Cerebellar nuclear complex (tissue), 1 donor: ENCODE measurements at regions not wholly inside any gene's neighbourhood (a gene's known extent, or its start where the extent isn't known, plus 50 kb on each side); places are given as distances from the start of the nearest gene placed in this dataset.

ENCODE experiments used
- DNase-seq, 2 experiments: peaks; one replicate each; lab custom pipeline; 2025; lab: John Stamatoyannopoulos, UW

DNA sequence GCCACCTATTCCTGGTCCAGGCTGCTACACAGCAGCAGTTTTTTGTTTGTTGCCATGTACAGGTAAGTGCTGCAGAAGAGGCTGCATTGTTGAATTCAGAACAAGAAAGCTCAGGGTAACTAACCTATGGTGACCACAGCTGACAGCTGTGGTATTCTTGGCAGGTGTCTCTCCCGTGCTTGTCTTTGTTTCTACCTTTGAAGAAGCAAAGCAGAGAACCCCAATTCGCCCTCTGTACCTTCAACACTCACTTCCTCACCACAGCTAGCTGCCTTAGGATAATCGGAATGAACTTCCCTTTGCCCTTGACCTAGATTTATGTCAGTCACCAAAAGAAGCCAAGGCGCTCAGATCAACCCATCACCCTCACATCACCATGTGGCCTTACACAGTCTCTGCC, 1703.3 kb upstream of the SLC10A2 start:
- DNase-seq: no peak

DNA sequence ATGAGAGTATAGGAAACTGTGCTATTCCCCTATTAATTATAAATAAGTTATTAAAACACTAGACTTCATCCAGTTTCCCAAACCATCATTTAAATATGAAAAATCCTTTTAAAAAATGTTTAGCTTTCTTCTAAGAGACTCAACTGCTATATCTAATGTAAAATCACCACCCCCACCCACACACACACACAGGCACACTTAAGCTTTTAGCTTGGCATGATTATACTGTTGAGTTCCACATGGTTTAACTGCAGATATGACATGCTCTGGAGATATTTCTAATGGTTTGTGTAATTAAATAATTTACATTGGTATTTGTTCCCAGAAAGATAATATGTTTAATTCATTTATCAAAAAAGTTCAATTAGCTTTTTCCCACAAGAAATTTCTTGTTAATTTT, 1700.1 kb upstream of the SLC10A2 start:
- DNase-seq: no peak

- DNase-seq: no peak
These were observed 1698.4 kb upstream of the SLC10A2 start for GRCh38 chr13:104764600-104764999.

DNA sequence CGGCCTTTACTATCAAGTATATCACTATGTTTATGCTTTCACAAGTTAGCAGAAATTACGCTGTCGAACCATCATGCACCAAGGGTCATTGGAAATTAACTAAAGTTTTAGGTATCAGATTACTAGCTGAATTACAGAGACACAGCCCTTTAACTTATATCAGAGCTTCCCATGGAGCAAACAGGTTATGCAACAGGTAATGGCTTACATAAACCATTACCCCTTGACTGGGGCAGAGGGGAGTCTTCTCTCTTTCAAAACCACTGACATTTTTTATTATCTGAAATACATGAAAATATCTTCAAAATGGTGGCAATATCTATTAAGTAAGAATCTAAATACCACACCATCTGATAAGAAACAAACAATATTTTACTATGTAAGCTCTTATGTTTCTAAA, 1692.9 kb upstream of the SLC10A2 start:
- DNase-seq: no peak

- no peak for DNase-seq
These were observed 1691.5 kb upstream of the SLC10A2 start for GRCh38 chr13:104757712-104758111.

DNA sequence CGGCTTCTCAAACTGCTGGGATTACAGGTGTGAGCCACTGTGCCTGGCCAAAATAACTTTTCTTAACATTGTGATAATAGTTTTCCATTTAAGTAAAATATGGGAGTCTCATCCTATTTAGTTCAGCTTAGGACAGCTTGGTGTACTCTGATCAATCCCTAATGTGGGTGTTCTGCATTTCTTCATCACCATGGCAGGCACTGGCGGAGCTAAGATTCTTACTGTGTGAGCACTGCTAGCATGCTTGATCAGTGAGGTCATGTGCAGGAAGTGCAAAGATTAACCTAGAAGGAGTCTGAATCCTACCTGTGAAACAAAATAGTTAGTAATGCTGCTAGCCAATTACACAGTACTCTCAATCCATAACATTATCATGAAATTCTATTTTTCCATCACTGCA, 1684.2 kb upstream of the SLC10A2 start:
- no peak for DNase-seq

DNA sequence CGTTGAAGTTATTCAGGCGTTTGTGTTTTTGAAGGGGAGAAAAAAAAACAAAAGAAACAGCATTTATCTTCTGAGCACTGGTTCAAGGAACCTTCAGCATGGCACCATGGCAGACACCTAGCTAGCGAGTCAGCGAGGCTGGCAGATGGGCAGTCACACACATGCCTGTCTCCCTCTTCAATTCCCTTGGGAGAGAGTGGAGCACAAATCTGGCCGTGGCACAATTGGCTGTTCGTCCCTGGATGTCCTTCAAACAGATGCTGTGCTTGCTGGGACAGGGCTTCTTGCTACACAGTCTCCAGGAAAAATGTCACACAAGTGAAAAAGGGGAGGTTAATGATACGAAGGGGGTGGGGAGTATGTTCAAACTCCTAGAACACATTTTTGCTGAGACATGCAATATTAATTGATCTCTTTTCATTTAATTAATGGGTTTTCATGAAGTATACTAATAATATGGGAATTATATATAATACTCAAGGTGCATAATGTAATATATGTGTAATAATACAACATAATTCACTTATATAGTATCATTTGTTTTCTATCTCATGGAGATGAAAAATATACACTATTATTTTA, 1674.5 kb upstream of the SLC10A2 start:
- DNase-seq: no peak

DNA sequence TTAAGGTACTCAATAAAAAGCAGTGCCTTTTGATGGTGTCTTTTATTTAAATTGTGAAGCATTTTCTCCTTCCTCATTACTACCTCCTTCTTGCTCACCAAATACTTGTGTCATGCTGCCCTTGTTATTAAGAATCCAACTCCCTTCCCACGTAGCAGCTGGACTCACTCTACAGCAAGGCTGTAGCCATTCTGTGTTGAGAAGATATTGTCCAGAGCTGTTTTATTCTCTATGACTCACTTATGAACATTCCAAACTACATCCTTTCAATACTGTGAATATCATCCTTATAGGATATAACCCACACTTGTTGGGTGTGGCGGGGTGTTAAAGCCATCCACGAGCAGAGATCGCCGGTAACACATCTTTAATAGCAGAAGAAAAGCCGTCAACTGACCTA, 1671.5 kb upstream of the SLC10A2 start:
- DNase-seq: no peak

- DNase-seq: no peak
These were observed 1667.2 kb upstream of the SLC10A2 start for GRCh38 chr13:104733427-104733826.

- no peak for DNase-seq
These were observed 1648.9 kb upstream of the SLC10A2 start for GRCh38 chr13:104715111-104715510.

DNA sequence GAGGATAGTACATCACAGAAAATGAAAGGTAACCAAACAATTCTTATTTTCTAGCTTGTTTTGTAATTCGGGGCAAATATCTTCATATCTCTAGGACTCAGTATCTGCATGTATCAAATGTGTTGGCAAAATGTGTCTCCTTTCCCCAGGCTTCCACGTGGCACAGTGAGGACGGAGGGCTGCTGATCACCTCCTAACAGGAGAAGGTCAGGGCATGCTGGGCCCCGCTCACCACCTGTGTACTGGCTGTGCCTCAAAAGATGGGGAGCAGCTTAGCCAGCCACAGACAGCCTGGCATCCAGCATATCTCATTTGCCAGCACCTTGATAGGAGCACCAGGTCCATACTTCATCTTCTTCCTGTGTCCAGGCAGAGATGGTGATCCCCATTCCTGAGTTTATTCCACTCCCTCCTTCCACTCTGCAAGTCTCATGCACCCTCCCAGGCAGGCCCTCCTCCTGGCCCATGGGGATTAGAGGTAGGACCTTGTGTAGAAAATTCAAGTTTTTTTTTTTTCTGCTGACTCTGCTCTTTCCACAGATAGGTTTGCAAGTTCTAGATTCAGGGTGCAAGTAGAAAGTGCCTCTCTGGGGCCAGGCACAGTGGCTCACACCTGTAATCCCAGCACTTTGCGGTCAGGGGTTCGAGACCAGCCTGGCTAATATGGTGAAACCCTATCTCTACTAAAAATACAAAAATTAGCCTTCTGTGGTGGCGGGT, 1639.0 kb upstream of the SLC10A2 start:
- DNase-seq: no peak

- DNase-seq: no peak
These were observed 1635.4 kb upstream of the SLC10A2 start for GRCh38 chr13:104701591-104701990.

DNA sequence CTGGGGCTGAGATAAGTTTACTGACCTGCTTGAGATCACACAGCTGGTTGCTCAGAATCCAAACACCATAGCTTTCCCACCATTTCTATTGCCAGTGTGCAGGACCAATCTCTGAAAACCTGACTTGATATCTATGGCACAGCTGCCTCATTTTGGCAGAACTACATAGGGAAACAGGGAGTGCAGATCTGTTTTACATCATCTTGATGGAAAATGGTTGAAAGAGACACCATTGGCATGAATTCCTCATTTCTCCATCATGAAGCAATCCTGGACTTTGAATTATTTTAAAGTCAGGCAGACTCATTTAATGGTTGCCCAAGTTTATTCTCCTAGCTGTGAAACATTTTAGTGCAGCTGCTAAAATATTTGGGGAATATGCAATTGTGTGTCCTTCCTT, 1628.2 kb upstream of the SLC10A2 start:
- no peak for DNase-seq

GRCh38 chr13:104693126-104693525, 1626.9 kb upstream of the SLC10A2 start:
- no peak for DNase-seq

- no peak for DNase-seq
These were observed 1625.7 kb upstream of the SLC10A2 start for GRCh38 chr13:104691767-104692467.

DNA sequence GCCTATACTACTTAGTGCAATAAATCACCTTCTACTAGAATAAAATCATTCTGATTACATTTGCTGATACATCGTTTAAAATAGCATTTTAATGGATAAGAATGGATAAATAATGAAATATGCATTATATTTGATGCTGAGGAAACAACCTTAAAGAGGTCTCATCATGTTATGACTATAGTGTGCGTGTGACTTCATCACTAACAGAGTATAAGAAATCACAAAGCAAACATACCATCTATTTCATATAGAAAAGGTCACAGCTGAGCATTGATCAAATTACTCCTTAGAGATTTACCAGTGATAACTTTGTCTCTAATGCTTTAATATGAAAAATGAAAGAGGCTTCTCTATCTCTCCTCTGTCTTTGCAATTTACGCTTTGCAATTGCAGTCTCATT, 1620.3 kb upstream of the SLC10A2 start:
- no peak for DNase-seq

DNA sequence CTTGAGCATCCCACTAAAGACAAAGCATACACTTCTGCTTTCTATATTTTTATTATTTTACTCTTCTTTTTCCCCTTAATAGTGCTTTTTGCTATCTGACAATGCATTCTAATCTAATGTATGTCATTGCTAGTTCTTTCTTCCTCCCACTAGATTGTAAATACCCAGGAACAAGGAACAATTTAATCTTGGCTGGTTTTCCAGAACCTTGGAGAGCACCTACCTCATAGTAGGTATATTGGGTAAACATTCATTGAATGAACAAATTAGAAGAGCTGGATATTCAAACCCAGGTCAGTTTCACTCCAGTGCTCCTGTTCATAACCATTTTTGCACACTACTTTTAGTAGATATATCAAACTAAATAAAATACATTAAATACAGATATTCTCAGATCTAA, 1617.6 kb upstream of the SLC10A2 start:
- no peak for DNase-seq

- DNase-seq: no peak
These were observed 1611.9 kb upstream of the SLC10A2 start for GRCh38 chr13:104678161-104678560.

- DNase-seq: no peak
These were observed 1605.7 kb upstream of the SLC10A2 start for GRCh38 chr13:104671901-104672300.

- no peak for DNase-seq
These were observed 1591.0 kb upstream of the SLC10A2 start for GRCh38 chr13:104657196-104657595.

DNA sequence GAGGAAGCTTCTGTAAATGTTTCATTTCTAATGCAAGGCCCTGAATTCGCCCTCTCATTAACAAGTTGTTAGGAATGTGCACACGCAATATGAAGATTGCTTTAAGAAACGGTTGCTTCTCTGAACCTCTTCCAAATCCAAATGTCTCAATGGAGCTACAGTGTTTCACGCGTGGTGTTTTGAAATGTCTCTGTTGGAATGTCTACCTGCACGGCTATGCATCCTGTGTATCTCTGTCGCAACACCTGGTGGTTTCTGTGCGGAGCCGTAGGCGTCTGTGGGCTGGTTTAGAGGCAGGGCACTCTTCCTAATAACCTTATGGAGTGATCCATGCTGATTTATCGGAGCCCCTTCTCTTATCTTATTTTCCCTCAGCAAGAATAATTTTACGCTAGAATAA, 1584.2 kb upstream of the SLC10A2 start:
- DNase-seq: no peak

DNA sequence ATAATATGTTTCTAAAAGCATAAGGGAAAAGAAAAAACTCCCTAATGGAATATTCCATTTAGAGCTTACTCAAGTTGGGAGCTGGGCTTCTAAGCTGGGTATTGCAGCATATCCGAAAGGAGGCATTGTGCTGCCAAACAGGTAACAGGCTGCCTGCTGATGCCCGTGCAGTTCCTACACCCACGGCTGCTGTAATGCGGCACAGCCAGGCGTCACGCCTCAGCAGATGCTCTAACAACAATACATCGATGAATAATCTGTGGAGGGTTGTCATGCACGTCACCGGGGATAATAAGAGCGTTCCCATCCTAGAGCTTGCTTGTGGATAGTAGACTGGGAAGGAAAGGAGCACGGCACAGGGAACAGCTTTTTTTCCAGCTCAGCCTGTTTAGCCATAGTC, 1582.1 kb upstream of the SLC10A2 start:
- DNase-seq: no peak

GRCh38 chr13:104645786-104646185, 1579.6 kb upstream of the SLC10A2 start:
- no peak for DNase-seq
